ENCODE measurements at regions not wholly inside any gene's neighbourhood (a gene's known extent, or its start where the extent isn't known, plus 50 kb on each side); places are given as distances from the start of the nearest gene placed in this dataset.

- no peak for DNase-seq (ENCODE audit: low read depth)
- H3K4me3 ChIP-seq (ENCODE audit: control insufficient read depth, low read depth, low read length) = no peak overlapping the region
- TF ChIP-seq CTCF (IDR thresholded peaks at IDR 0.05; ENCODE audit: control insufficient read depth, insufficient read depth, low read depth, low read length, missing control alignments) = no peak
Measured at GRCh38 chr19:30674656-30675055, 302.5 kb downstream of the ZNF536 start.

- no peak overlapping the region for H3K4me3 ChIP-seq (ENCODE audit: control insufficient read depth, low read depth, low read length)
- DNase-seq (ENCODE audit: low read depth) = no peak
- no peak for TF ChIP-seq CTCF (IDR thresholded peaks at IDR 0.05; ENCODE audit: control insufficient read depth, insufficient read depth, low read depth, low read length, missing control alignments)
Measured at GRCh38 chr19:30673336-30673735, 301.2 kb downstream of the ZNF536 start.

GRCh38 chr19:30672926-30673325 lies 300.7 kb downstream of the ZNF536 start:
- no peak for DNase-seq (ENCODE audit: low read depth)
- no peak overlapping the region for H3K4me3 ChIP-seq (ENCODE audit: control insufficient read depth, low read depth, low read length)
- no peak for TF ChIP-seq CTCF (IDR thresholded peaks at IDR 0.05; ENCODE audit: control insufficient read depth, insufficient read depth, low read depth, low read length, missing control alignments)

GRCh38 chr19:30671622-30672051 lies 299.5 kb downstream of the ZNF536 start:
- H3K4me3 ChIP-seq (ENCODE audit: control insufficient read depth, low read depth, low read length) = no peak overlapping the region
- DNase-seq (ENCODE audit: low read depth) = no peak
- TF ChIP-seq CTCF (IDR thresholded peaks at IDR 0.05; ENCODE audit: control insufficient read depth, insufficient read depth, low read depth, low read length, missing control alignments) = no peak

GRCh38 chr19:30671367-30671619 lies 299.1 kb downstream of the ZNF536 start:
- no peak for DNase-seq (ENCODE audit: low read depth)
- H3K4me3 ChIP-seq (ENCODE audit: control insufficient read depth, low read depth, low read length) = no peak overlapping the region
- TF ChIP-seq CTCF (IDR thresholded peaks at IDR 0.05; ENCODE audit: control insufficient read depth, insufficient read depth, low read depth, low read length, missing control alignments) = no peak

- DNase-seq (ENCODE audit: low read depth) = no peak
- no peak overlapping the region for H3K4me3 ChIP-seq (ENCODE audit: control insufficient read depth, low read depth, low read length)
- TF ChIP-seq CTCF (IDR thresholded peaks at IDR 0.05; ENCODE audit: control insufficient read depth, insufficient read depth, low read depth, low read length, missing control alignments) = no peak
Measured at GRCh38 chr19:30670562-30671366, 298.6 kb downstream of the ZNF536 start.

- DNase-seq (ENCODE audit: low read depth) = no peak
- no peak for TF ChIP-seq CTCF (IDR thresholded peaks at IDR 0.05; ENCODE audit: control insufficient read depth, insufficient read depth, low read depth, low read length, missing control alignments)
- H3K4me3 ChIP-seq (ENCODE audit: control insufficient read depth, low read depth, low read length) = no peak overlapping the region
Measured at GRCh38 chr19:30670011-30670329, 297.8 kb downstream of the ZNF536 start.
